Common myeloid progenitor, CD34-positive (primary cell): ENCODE measurements at regions not wholly inside any gene's neighbourhood (a gene's known extent, or its start where the extent isn't known, plus 50 kb on each side); places are given as distances from the start of the nearest gene placed in this dataset.

Experiments used
- CTCF ChIA-PET: fragments of 350-600 bp; sonication (Branson Sonifier 250); formaldehyde crosslinking; loops from one replicate; lab custom pipeline; 2021; ENCODE audit warnings: antibody characterized with exemption; lab: Charles Lee
- POLR2A ChIA-PET: fragments of 350-600 bp; sonication (Branson Sonifier 250); formaldehyde crosslinking; loops from one replicate; lab custom pipeline; 2021; ENCODE audit warnings: antibody characterized with exemption; lab: Charles Lee
- DNase-seq, 3 donors: peaks; one replicate each; pipeline versions ENCODE4 v3.0.0 to v3.0.0-alpha.2; 2013
- H3K27ac ChIP-seq, 2 experiments: 1 replicate in 1 of 2; 2 replicates in 1 of 2; pipeline ENCODE4 v1.7.0; 2013; ENCODE audit warnings: inconsistent platforms in 2 of 2, low read length in 2 of 2, mild to moderate bottlenecking in 2 of 2, low read depth in 1 of 2, moderate library complexity in 1 of 2; ENCODE audit not compliant: severe bottlenecking in 2 of 2, insufficient read depth in 1 of 2, poor library complexity in 1 of 2
- H3K27me3 ChIP-seq, 5 experiments: replicated peaks in 2 of 5; 1 replicate in 3 of 5; 2 replicates in 2 of 5; pipeline versions ENCODE4 v1.6.1 to v1.7.0; 2013; ENCODE audit warnings: low read length in 4 of 5, mild to moderate bottlenecking in 2 of 5, moderate library complexity in 2 of 5, inconsistent platforms in 1 of 5; ENCODE audit not compliant: insufficient read depth in 5 of 5, control insufficient read depth in 4 of 5
- H3K36me3 ChIP-seq, 4 experiments: 1 replicate in 2 of 4; 2 replicates in 2 of 4; pipeline versions ENCODE4 v1.6.1 to v1.7.0; 2013; ENCODE audit warnings: low read length in 3 of 4, control low read depth in 1 of 4, mild to moderate bottlenecking in 1 of 4; ENCODE audit not compliant: control insufficient read depth in 4 of 4, insufficient read depth in 4 of 4
- H3K4me1 ChIP-seq, 4 experiments: 1 replicate in 3 of 4; 2 replicates in 1 of 4; pipeline versions ENCODE4 v1.6.1 to v1.7.1; 2013; ENCODE audit warnings: low read length in 3 of 4, mild to moderate bottlenecking in 3 of 4, control low read depth in 1 of 4, inconsistent platforms in 1 of 4, moderate library complexity in 1 of 4; ENCODE audit not compliant: control insufficient read depth in 4 of 4, insufficient read depth in 4 of 4; ENCODE audit errors: control extremely low read depth in 1 of 4
- H3K4me3 ChIP-seq, 7 experiments: 1 replicate in 4 of 7; 2 replicates in 3 of 7; pipeline versions ENCODE4 v1.5.1 to v1.7.0; 2013; ENCODE audit warnings: mild to moderate bottlenecking in 7 of 7, low read length in 6 of 7, moderate library complexity in 6 of 7, inconsistent platforms in 2 of 7, low read depth in 2 of 7, control low read depth in 1 of 7; ENCODE audit not compliant: insufficient read depth in 4 of 7, control insufficient read depth in 1 of 7; ENCODE audit errors: extremely low read depth in 1 of 7
- H3K9me3 ChIP-seq, 5 experiments: 1 replicate in 4 of 5; 2 replicates in 1 of 5; pipeline versions ENCODE4 v1.6.1 to v1.7.1; 2013; ENCODE audit warnings: low read length in 4 of 5, mild to moderate bottlenecking in 2 of 5, inconsistent platforms in 1 of 5, low read depth in 1 of 5, moderate library complexity in 1 of 5; ENCODE audit not compliant: control insufficient read depth in 4 of 5, insufficient read depth in 2 of 5; ENCODE audit errors: control extremely low read depth in 1 of 5
- WGBS: methylation state at CpG from one replicate; pipeline ENCODE4 v1.1.5; 2013; ENCODE audit not compliant: insufficient coverage; 5-methylcytosine and 5-hydroxymethylcytosine counted together

DNA sequence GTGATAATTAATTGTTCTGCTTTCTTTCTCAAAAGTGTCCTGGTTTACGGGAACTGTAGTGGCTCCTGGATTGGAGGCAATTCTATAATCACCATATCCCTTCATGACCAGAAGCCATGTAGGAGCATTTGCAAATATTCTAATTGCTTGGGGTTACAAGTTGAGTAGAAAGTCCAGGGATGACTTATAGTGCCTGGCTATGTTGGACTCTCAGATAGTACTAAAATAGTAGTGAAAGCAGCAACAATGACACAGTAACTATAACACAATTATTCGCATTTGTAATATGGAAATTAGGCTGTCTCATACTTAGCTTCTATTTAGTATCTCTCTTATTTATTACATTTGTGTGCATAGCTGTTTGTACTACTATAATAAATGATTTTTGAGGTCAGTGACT lies 712.5 kb upstream of the GRAMD2B start:
- CTCF ChIA-PET: no interaction called here
- no peak overlapping the region for H3K27ac ChIP-seq

DNA sequence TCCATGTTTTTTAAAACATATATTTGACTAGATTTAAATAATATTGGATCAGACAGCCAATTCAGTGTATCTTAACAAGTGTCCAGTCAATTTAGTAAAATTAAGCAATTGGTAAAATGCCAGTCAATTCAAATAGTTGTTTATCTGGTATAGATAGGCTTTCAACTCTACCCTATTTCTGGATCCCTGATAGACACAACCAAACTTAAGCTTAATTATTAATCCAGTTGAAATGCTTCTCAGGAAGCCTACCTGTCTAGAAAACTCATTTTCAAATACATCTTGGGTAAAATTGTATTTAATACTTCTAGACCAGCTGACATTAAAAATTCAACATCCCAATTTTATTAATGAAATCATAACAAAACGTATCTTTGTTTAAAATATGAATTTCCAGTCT lies 710.8 kb upstream of the GRAMD2B start:
- WGBS: no CpG with 5 or more reads among the region's 1 CpG

More for the DNA sequence above, 712.5 kb upstream of the GRAMD2B start:
- no peaks in the 10 kb centered on the region for H3K4me1 ChIP-seq
- H3K36me3 ChIP-seq: no peaks in the 10 kb centered on the region
- no peak overlapping the region for H3K4me3 ChIP-seq
- H3K27me3 ChIP-seq: no peaks in the 10 kb centered on the region
- WGBS: no CpG with 5 or more reads among the region's 2 CpGs
- DNase-seq: no peak
- POLR2A ChIA-PET: no interaction called here
- peaks cover 0 to 3% (median 0%) of the 10 kb centered on the region in 5 experiments for H3K9me3 ChIP-seq

DNA sequence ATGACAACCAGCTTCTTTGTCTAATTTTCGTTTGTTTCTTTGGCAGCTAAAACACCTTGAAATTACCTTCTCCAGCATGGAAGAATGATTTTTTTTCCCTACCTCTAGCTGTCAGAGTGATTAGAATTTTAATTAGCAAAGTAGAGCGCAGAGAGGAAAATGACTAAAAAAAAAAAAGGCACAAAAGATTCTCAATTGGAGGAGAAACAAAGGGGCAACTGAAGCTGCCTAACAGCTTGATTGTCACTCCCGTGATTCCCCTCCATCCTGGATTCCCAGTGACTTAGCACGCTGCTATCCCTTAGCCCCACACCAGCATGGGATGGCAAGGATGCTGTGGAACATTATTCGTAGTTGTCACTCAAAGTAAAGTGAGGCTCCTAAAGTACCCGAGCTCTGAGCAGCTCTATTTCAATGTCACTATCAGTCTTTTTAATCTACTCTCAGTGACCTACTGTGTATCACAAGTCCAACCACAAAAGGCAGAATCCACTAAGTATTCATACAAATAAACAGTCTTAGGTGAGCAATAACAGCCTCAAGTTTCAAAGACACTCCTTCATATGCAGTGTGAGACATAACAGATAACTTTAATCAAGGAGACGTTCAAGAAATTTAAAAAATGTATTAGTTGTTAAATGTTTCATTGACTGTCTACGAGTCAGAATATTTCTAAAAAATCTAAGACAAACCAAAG lies 710.0 kb upstream of the GRAMD2B start:
- POLR2A ChIA-PET: no interaction called here
- H3K27ac ChIP-seq: no peak overlapping the region
- H3K27me3 ChIP-seq: no peaks in the 10 kb centered on the region
- CTCF ChIA-PET: no interaction called here
- no peaks in the 10 kb centered on the region for H3K36me3 ChIP-seq
- DNase-seq: no peak
- H3K9me3 ChIP-seq: no peaks in the 10 kb centered on the region
- 88% methylated on average over 5 of the region's 8 CpGs for WGBS
- H3K4me1 ChIP-seq: no peaks in the 10 kb centered on the region
- no peak overlapping the region for H3K4me3 ChIP-seq

More for the DNA sequence above, 710.8 kb upstream of the GRAMD2B start:
- Histone ChIP-seq H3K9me3 (no peaks in the 10 kb centered on the region), H3K27me3 (no peaks in the 10 kb centered on the region), H3K4me1 (no peaks in the 10 kb centered on the region), H3K36me3 (no peaks in the 10 kb centered on the region), H3K4me3 (no peak overlapping the region), H3K27ac (no peak overlapping the region)
- DNase-seq: no peak
- ChIA-PET CTCF (no interaction called here), POLR2A (no interaction called here)

DNA sequence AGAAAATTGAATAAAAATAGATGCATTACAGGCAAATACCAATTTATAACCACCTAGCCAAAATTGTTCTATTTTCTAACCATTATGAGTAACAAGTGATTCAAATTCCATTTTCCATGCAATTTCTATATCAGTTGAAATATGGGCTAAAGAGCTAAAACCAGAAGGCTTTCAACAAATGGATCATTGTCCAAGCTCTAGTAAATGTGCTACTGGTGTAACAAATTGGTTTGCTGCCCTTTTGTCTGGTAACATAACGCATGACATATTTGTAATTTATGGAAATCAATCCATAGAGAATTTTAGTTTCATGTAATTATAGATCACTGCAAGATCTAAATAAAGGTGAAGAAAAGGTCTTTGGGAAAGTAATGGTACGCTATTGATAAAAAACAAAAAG lies 708.0 kb upstream of the GRAMD2B start:
- Histone ChIP-seq H3K27me3 (no peaks in the 10 kb centered on the region), H3K9me3 (no peaks in the 10 kb centered on the region), H3K4me3 (no peak overlapping the region), H3K27ac (no peak overlapping the region), H3K36me3 (no peaks in the 10 kb centered on the region), H3K4me1 (no peaks in the 10 kb centered on the region)
- CTCF ChIA-PET: no interaction called here
- DNase-seq: no peak
- POLR2A ChIA-PET: no interaction called here
- WGBS: no CpG with 5 or more reads among the region's 2 CpGs

DNA sequence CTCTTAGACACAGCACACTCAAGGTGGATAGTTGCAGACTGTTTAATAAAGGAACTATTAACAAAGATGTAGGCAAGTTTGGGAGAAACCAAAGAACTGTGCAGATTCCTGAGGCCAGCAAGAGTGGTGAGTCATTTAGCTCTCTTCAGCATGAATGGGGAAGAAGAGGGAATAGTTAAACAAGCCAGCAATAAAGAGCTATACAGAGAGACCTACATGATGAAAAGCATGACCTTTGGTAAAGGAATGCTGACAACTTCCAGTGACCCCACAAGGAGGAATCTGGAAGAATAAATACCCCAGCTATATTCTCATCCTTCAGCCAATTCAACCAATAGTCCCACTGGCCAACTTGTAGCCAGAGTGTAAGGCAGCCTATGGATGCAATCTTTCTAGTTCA lies 706.0 kb upstream of the GRAMD2B start:
- no peaks in the 10 kb centered on the region for H3K36me3 ChIP-seq
- H3K27me3 ChIP-seq: no peaks in the 10 kb centered on the region
- no peaks in the 10 kb centered on the region for H3K4me1 ChIP-seq
- H3K4me3 ChIP-seq: no peak overlapping the region
- DNase-seq: no peak
- ChIA-PET POLR2A (no interaction called here), CTCF (no interaction called here)
- no peaks in the 10 kb centered on the region for H3K9me3 ChIP-seq
- H3K27ac ChIP-seq: no peak overlapping the region

DNA sequence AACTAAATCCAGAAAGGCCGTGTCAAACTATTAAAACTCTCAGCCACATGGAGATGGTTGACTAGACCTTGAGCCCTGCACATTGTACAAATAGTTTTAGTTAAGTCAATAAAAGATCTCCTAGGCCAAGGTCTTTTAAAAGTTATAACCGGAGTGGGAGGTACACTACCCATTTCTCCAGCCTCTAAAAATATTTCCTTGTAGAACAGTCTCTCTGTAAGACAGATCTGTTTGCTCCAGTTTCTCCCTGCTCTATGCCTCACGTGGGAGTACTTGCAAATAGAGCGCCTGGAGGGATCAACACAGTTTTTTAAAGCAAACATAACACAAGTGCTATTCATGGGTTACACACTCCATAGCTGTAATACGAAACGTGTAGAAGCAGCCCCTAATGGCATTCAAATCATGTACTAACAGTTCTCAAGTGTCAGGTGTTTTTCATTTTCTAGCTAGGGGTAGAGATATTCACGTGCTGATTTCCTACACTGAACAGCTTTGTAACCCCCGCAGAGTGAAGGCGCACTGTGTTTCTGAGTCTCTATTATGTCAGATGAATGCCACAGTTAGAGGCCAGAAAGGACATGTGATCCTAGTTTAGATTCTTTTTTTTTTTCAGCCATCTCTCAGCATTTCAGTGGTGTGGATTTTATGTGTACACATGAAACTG lies 703.4 kb upstream of the GRAMD2B start:
- Histone ChIP-seq H3K4me1 (no peaks in the 10 kb centered on the region), H3K27me3 (no peaks in the 10 kb centered on the region), H3K4me3 (no peak overlapping the region), H3K9me3 (no peaks in the 10 kb centered on the region), H3K36me3 (no peaks in the 10 kb centered on the region), H3K27ac (no peak overlapping the region)
- 98% methylated on average over 7 of the region's 9 CpGs for WGBS
- POLR2A ChIA-PET: no interaction called here
- CTCF ChIA-PET: no interaction called here
- no peak for DNase-seq

DNA sequence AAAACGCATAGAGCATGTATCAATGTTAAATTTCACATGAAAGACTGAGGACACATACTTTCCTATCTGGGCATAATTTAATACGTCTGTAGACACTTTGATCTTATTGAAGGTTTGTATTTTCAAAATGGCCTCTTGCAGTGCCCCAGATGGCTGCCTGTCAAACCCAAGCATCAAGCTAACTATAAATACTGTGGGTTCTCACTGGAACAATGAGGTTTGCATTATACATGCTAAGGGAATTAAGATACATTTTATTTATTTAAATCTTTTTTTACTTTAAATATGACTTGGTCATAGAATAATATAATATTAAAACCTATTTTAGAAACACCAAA lies 702.9 kb upstream of the GRAMD2B start:
- no peak for DNase-seq
- no peaks in the 10 kb centered on the region for H3K27me3 ChIP-seq
- no peaks in the 10 kb centered on the region for H3K36me3 ChIP-seq
- ChIA-PET CTCF (no interaction called here), POLR2A (no interaction called here)
- H3K4me3 ChIP-seq: no peak overlapping the region
- no peak overlapping the region for H3K27ac ChIP-seq
- H3K9me3 ChIP-seq: no peaks in the 10 kb centered on the region
- WGBS: 100% methylated on average over 2 of the region's 2 CpGs
- no peaks in the 10 kb centered on the region for H3K4me1 ChIP-seq
